WTC11 (cell line): ENCODE measurements at regions not wholly inside any gene's neighbourhood (a gene's known extent, or its start where the extent isn't known, plus 50 kb on each side); places are given as distances from the start of the nearest gene placed in this dataset.

Source experiments
- ATAC-seq: fragments of 200-7000 bp; cut with Tn5 transposase; 2 replicates; pipeline ENCODE4 v1.10.0; 2021; ENCODE audit warnings: mild to moderate bottlenecking, moderate library complexity
- CTCF ChIA-PET: fragments of 300-600 bp; sonication (Branson Sonifier 250); formaldehyde crosslinking; loops from one replicate; lab custom pipeline; 2021; ENCODE audit warnings: antibody characterized with exemption; lab: Charles Lee
- POLR2A ChIA-PET: fragments of 350-600 bp; sonication (Branson Sonifier 250); formaldehyde crosslinking; loops from one replicate; lab custom pipeline; 2021; ENCODE audit warnings: antibody characterized with exemption; lab: Charles Lee
- DNase-seq: peaks from one replicate; pipeline ENCODE4 v3.0.0; 2021; ENCODE audit warnings: low spot score
- H3K27ac Mint-ChIP-seq: 2 replicates; pipeline ENCODE4 v1.8.0; 2021; ENCODE audit warnings: mixed read lengths
- H3K27me3 Mint-ChIP-seq: 2 replicates; pipeline ENCODE4 v1.8.0; 2021; ENCODE audit warnings: low read depth, mild to moderate bottlenecking, moderate library complexity, mixed read lengths
- H3K36me3 Mint-ChIP-seq: 2 replicates; pipeline ENCODE4 v1.8.0; 2021; ENCODE audit warnings: mixed read lengths
- H3K4me1 Mint-ChIP-seq: 2 replicates; pipeline ENCODE4 v1.8.0; 2022; ENCODE audit warnings: mixed read lengths
- H3K4me3 Mint-ChIP-seq: 2 replicates; pipeline ENCODE4 v1.8.0; 2021; ENCODE audit warnings: mild to moderate bottlenecking, moderate library complexity, mixed read lengths
- H3K9me3 Mint-ChIP-seq: 2 replicates; pipeline ENCODE4 v1.8.0; 2021; ENCODE audit warnings: mixed read lengths
- ARID4B ChIP-seq: sonication (generic); formaldehyde crosslinking; IDR thresholded peaks from 2 replicates; pipeline ENCODE4 v1.8.0; 2023; ENCODE audit warnings: missing genetic modification reagents, mild to moderate bottlenecking, borderline replicate concordance
- ATF2 ChIP-seq: sonication (generic); formaldehyde crosslinking; IDR thresholded peaks from 2 replicates; pipeline ENCODE4 v1.8.1; 2022; ENCODE audit warnings: low read depth, missing genetic modification reagents, borderline replicate concordance
- CDX4 ChIP-seq: fragments of 250-450 bp; sonication (Bioruptor Pico); IDR thresholded peaks from 2 replicates; pipeline ENCODE4 v1.9.0; 2021; ENCODE audit warnings: moderate library complexity, mild to moderate bottlenecking, inconsistent platforms, borderline replicate concordance
- CTCF ChIP-seq: fragments of 200-600 bp; IDR thresholded peaks from 2 replicates; pipeline ENCODE4 v1.8.0; 2022; ENCODE audit warnings: antibody characterized with exemption
- EMX1 ChIP-seq: fragments of 250-450 bp; sonication (Bioruptor Pico); IDR thresholded peaks from 2 replicates; pipeline ENCODE4 v1.8.0; 2021; ENCODE audit warnings: mild to moderate bottlenecking
- ERG ChIP-seq: fragments of 250-450 bp; sonication (Bioruptor Pico); IDR thresholded peaks from 2 replicates; pipeline ENCODE4 v1.8.0; 2021; ENCODE audit warnings: mild to moderate bottlenecking
- FOXJ3 ChIP-seq: sonication (generic); formaldehyde crosslinking; IDR thresholded peaks from 2 replicates; pipeline ENCODE4 v1.9.0; 2021; ENCODE audit warnings: missing genetic modification reagents, mild to moderate bottlenecking, borderline replicate concordance
- GRHL2 ChIP-seq: fragments of 250-450 bp; sonication (Bioruptor Pico); IDR thresholded peaks from 2 replicates; pipeline ENCODE4 v1.8.0; 2022; ENCODE audit warnings: mild to moderate bottlenecking, moderate library complexity; ENCODE audit not compliant: insufficient replicate concordance, severe bottlenecking
- GTF2I ChIP-seq: fragments of 250-450 bp; sonication (Bioruptor Pico); conservative IDR thresholded peaks from 2 replicates; pipeline ENCODE4 v1.4.0; 2021; ENCODE audit warnings: mild to moderate bottlenecking
- IRF2 ChIP-seq: sonication (generic); formaldehyde crosslinking; IDR thresholded peaks from 2 replicates; pipeline ENCODE4 v1.8.0; 2022; ENCODE audit warnings: low read depth, missing genetic modification reagents, borderline replicate concordance
- JUN ChIP-seq: sonication (generic); formaldehyde crosslinking; IDR thresholded peaks from 2 replicates; pipeline ENCODE4 v1.8.0; 2023; ENCODE audit warnings: mild to moderate bottlenecking, missing genetic modification reagents
- MXD4 ChIP-seq: fragments of 250-450 bp; sonication (Bioruptor Pico); IDR thresholded peaks from 2 replicates; pipeline ENCODE4 v1.8.0; 2021; ENCODE audit warnings: mild to moderate bottlenecking, moderate library complexity, borderline replicate concordance
- NFATC4 ChIP-seq: fragments of 250-450 bp; sonication (Bioruptor Pico); IDR thresholded peaks from 2 replicates; pipeline ENCODE4 v1.9.0; 2021; ENCODE audit warnings: mild to moderate bottlenecking
- SOX15 ChIP-seq: fragments of 250-450 bp; sonication (Bioruptor Pico); IDR thresholded peaks from 2 replicates; pipeline ENCODE4 v1.9.0; 2021; ENCODE audit warnings: mild to moderate bottlenecking
- SP1 ChIP-seq: sonication (generic); formaldehyde crosslinking; conservative IDR thresholded peaks from 2 replicates; pipeline ENCODE4 v1.8.1; 2022; ENCODE audit warnings: missing genetic modification reagents
- USF2 ChIP-seq: sonication (generic); formaldehyde crosslinking; IDR thresholded peaks from 2 replicates; pipeline ENCODE4 v1.8.1; 2023; ENCODE audit warnings: mild to moderate bottlenecking, missing genetic modification reagents, moderate library complexity
- ZNF281 ChIP-seq: sonication (generic); formaldehyde crosslinking; IDR thresholded peaks from 2 replicates; pipeline ENCODE4 v1.8.0; 2023; ENCODE audit warnings: mild to moderate bottlenecking, missing genetic modification reagents
- ZNF317 ChIP-seq: sonication (generic); formaldehyde crosslinking; IDR thresholded peaks from 2 replicates; pipeline ENCODE4 v1.8.1; 2023; ENCODE audit warnings: low read depth, mild to moderate bottlenecking, moderate library complexity, missing genetic modification reagents, borderline replicate concordance
- ZNF671 ChIP-seq: fragments of 250-450 bp; sonication (Bioruptor Pico); IDR thresholded peaks from 2 replicates; pipeline ENCODE4 v1.8.0; 2021; ENCODE audit warnings: mild to moderate bottlenecking
- ZSCAN18 ChIP-seq: fragments of 250-450 bp; sonication (Bioruptor Pico); IDR thresholded peaks from 2 replicates; pipeline ENCODE4 v2.1.2; 2022; ENCODE audit warnings: mild to moderate bottlenecking, moderate library complexity

GRCh38 chr5:33328818-33329217 is 111.9 kb upstream of the TARS1 start:
- DNase-seq (no peak), ATAC-seq (no peak)
- Mint-ChIP-seq H3K27me3 (no peaks in the 10 kb centered on the region), H3K9me3 (peaks cover 4% of the 10 kb centered on the region), H3K4me1 (peaks cover 5% of the 10 kb centered on the region; the same call in 1 of the 2 replicates), H3K4me3 (no peak overlapping the region), H3K36me3 (no peaks in the 10 kb centered on the region), H3K27ac (no peak overlapping the region)
- POLR2A ChIA-PET: no interaction called here
- CTCF ChIA-PET: no interaction called here
- TF ChIP-seq ZSCAN18 (no peak), CDX4 (no peak), IRF2 (CRISPR knock-in tag) (no peak), NFATC4 (no peak), ZNF281 (no peak), JUN (no peak), FOXJ3 (CRISPR knock-in tag) (no peak), SP1 (CRISPR knock-in tag) (no peak), SOX15 (no peak)

- H3K4me3 Mint-ChIP-seq: no peak overlapping the region
- no peaks in the 10 kb centered on the region for H3K27me3 Mint-ChIP-seq
- peaks cover 4% of the 10 kb centered on the region for H3K9me3 Mint-ChIP-seq
- peaks cover 5% of the 10 kb centered on the region; the same call in 1 of the 2 replicates for H3K4me1 Mint-ChIP-seq
- no peaks in the 10 kb centered on the region for H3K36me3 Mint-ChIP-seq
- H3K27ac Mint-ChIP-seq: no peak overlapping the region
- ATAC-seq (no peak), DNase-seq (no peak)
- ChIA-PET POLR2A (no interaction called here), CTCF (no interaction called here)
- TF ChIP-seq ERG (CRISPR knock-in tag) (no peak), NFATC4 (no peak), ATF2 (CRISPR knock-in tag) (no peak), ARID4B (CRISPR knock-in tag) (no peak), CTCF (no peak), CDX4 (no peak), ZNF317 (CRISPR knock-in tag) (no peak), ZNF671 (no peak), MXD4 (CRISPR knock-in tag) (no peak), EMX1 (CRISPR knock-in tag) (no peak), USF2 (no peak), GTF2I (no peak), GRHL2 (no peak)
Observed at GRCh38 chr5:33329891-33330290, 110.9 kb upstream of the TARS1 start.
